ENCODE measurements at regions not wholly inside any gene's neighbourhood (a gene's known extent, or its start where the extent isn't known, plus 50 kb on each side); places are given as distances from the start of the nearest gene placed in this dataset.

- no peak for DNase-seq (ENCODE audit: low read depth in 2 of 2)
These were observed 58.1 kb upstream of the ERG start for GRCh38 chr21:38556390-38556789.

- no peak for DNase-seq (ENCODE audit: low read depth in 2 of 2)
These were observed 62.9 kb upstream of the ERG start for GRCh38 chr21:38561205-38561604.

GRCh38 chr21:38561613-38562581 is 63.6 kb upstream of the ERG start:
- DNase-seq (ENCODE audit: low read depth in 2 of 2) = no peak

- no peak for DNase-seq (ENCODE audit: low read depth in 2 of 2)
These were observed 69.2 kb upstream of the ERG start for GRCh38 chr21:38567335-38567969.

- DNase-seq (ENCODE audit: low read depth in 2 of 2) = no peak
These were observed 69.7 kb upstream of the ERG start for GRCh38 chr21:38567970-38568360.

GRCh38 chr21:38569733-38570132 is 71.5 kb upstream of the ERG start:
- DNase-seq (ENCODE audit: low read depth in 2 of 2) = no peak

GRCh38 chr21:38570596-38570995 is 72.3 kb upstream of the ERG start:
- DNase-seq (ENCODE audit: low read depth in 2 of 2) = no peak

GRCh38 chr21:38574895-38575575 is 76.8 kb upstream of the ERG start:
- no peak for DNase-seq (ENCODE audit: low read depth in 2 of 2)

GRCh38 chr21:38577887-38578286 is 79.6 kb upstream of the ERG start:
- no peak for DNase-seq (ENCODE audit: low read depth in 2 of 2)

GRCh38 chr21:38590449-38591217 is 92.4 kb upstream of the ERG start:
- no peak for DNase-seq (ENCODE audit: low read depth in 2 of 2)

- DNase-seq (ENCODE audit: low read depth in 2 of 2) = no peak
These were observed 92.9 kb upstream of the ERG start for GRCh38 chr21:38591218-38591537.

GRCh38 chr21:38596264-38597042 is 98.2 kb upstream of the ERG start:
- DNase-seq (ENCODE audit: low read depth in 2 of 2) = no peak

- no peak for DNase-seq (ENCODE audit: low read depth in 2 of 2)
These were observed 99.1 kb upstream of the ERG start for GRCh38 chr21:38597421-38597820.

GRCh38 chr21:38598413-38598812 is 100.1 kb upstream of the ERG start:
- DNase-seq (ENCODE audit: low read depth in 2 of 2) = no peak

GRCh38 chr21:38599381-38599975 is 101.2 kb upstream of the ERG start:
- no peak for DNase-seq (ENCODE audit: low read depth in 2 of 2)

- no peak for DNase-seq (ENCODE audit: low read depth in 2 of 2)
These were observed 101.8 kb upstream of the ERG start for GRCh38 chr21:38600106-38600505.

- DNase-seq (ENCODE audit: low read depth in 2 of 2) = no peak
These were observed 107.0 kb upstream of the ERG start for GRCh38 chr21:38605236-38605635.

- DNase-seq (ENCODE audit: low read depth in 2 of 2) = no peak
These were observed 111.3 kb upstream of the ERG start for GRCh38 chr21:38609580-38609979.

GRCh38 chr21:38610623-38611251 is 112.5 kb upstream of the ERG start:
- DNase-seq (ENCODE audit: low read depth in 2 of 2) = no peak

- no peak for DNase-seq (ENCODE audit: low read depth in 2 of 2)
These were observed 113.0 kb upstream of the ERG start for GRCh38 chr21:38611277-38611676.

All from stimulated activated CD8-positive, alpha-beta memory T cell treated with anti-CD3 and anti-CD28 coated beads, Interleukin-7, amount 100 ng/mL, for 4 hours (primary cell).